ENCODE measurements at regions not wholly inside any gene's neighbourhood (a gene's known extent, or its start where the extent isn't known, plus 50 kb on each side); places are given as distances from the start of the nearest gene placed in this dataset.

- Histone ChIP-seq H2AFZ (ENCODE audit: low read depth, low read length) (no peak overlapping the region), H4K20me1 (ENCODE audit: insufficient read depth, low read length) (no peaks in the 10 kb centered on the region), H3K9me3 (ENCODE audit: insufficient read depth, low read length) (no peaks in the 10 kb centered on the region), H3K79me2 (ENCODE audit: low read length) (no peaks in the 10 kb centered on the region), H3K27me3 (ENCODE audit: low read depth, low read length) (no peaks in the 10 kb centered on the region), H3K4me2 (ENCODE audit: low read length) (no peak overlapping the region), H3K27ac (ENCODE audit: low read length) (no peak overlapping the region), H3K9ac (ENCODE audit: low read length) (no peak overlapping the region), H3K36me3 (replicated peaks; ENCODE audit: low read depth, low read length) (no peaks in the 10 kb centered on the region), H3K4me1 (ENCODE audit: low read length) (peaks cover 25% of the 10 kb centered on the region), H3K4me3 (ENCODE audit: low read length) (no peak overlapping the region)
- TF ChIP-seq EZH2phosphoT487 (IDR thresholded peaks at IDR 0.05; ENCODE audit: low read depth) (no peak), CTCF (IDR thresholded peaks at IDR 0.05; ENCODE audit: low read depth, low read length) (no peak)
Observed at GRCh38 chr3:102079809-102080197, 230.5 kb downstream of the NFKBIZ start.

GRCh38 chr3:102081572-102082289 lies 232.4 kb downstream of the NFKBIZ start:
- H3K4me2 ChIP-seq (ENCODE audit: low read length), result no peak overlapping the region
- no peak overlapping the region for H3K27ac ChIP-seq (ENCODE audit: low read length)

GRCh38 chr3:102083473-102083872 lies 234.2 kb downstream of the NFKBIZ start:
- Histone ChIP-seq H3K4me2 (ENCODE audit: low read length) (no peak overlapping the region), H3K4me3 (ENCODE audit: low read length) (no peak overlapping the region), H3K27me3 (ENCODE audit: low read depth, low read length) (no peaks in the 10 kb centered on the region), H3K27ac (ENCODE audit: low read length) (no peak overlapping the region), H4K20me1 (ENCODE audit: insufficient read depth, low read length) (no peaks in the 10 kb centered on the region), H3K36me3 (replicated peaks; ENCODE audit: low read depth, low read length) (no peaks in the 10 kb centered on the region), H2AFZ (ENCODE audit: low read depth, low read length) (no peak overlapping the region), H3K4me1 (ENCODE audit: low read length) (peaks cover 34% of the 10 kb centered on the region), H3K79me2 (ENCODE audit: low read length) (no peaks in the 10 kb centered on the region), H3K9ac (ENCODE audit: low read length) (no peak overlapping the region), H3K9me3 (ENCODE audit: insufficient read depth, low read length) (no peaks in the 10 kb centered on the region)
- TF ChIP-seq EZH2phosphoT487 (IDR thresholded peaks at IDR 0.05; ENCODE audit: low read depth) (no peak), CTCF (IDR thresholded peaks at IDR 0.05; ENCODE audit: low read depth, low read length) (no peak)

More at GRCh38 chr3:102081572-102082289, 232.4 kb downstream of the NFKBIZ start:
- H4K20me1 ChIP-seq (ENCODE audit: insufficient read depth, low read length), result no peaks in the 10 kb centered on the region
- H3K4me3 ChIP-seq (ENCODE audit: low read length), result no peak overlapping the region
- H3K79me2 ChIP-seq (ENCODE audit: low read length), result no peaks in the 10 kb centered on the region
- no peaks in the 10 kb centered on the region for H3K9me3 ChIP-seq (ENCODE audit: insufficient read depth, low read length)
- H3K36me3 ChIP-seq (replicated peaks; ENCODE audit: low read depth, low read length), result no peaks in the 10 kb centered on the region
- H3K4me1 ChIP-seq (ENCODE audit: low read length), result peaks cover 36% of the 10 kb centered on the region
- no peaks in the 10 kb centered on the region for H3K27me3 ChIP-seq (ENCODE audit: low read depth, low read length)
- H2AFZ ChIP-seq (ENCODE audit: low read depth, low read length), result no peak overlapping the region
- H3K9ac ChIP-seq (ENCODE audit: low read length), result no peak overlapping the region
- no peak for TF ChIP-seq CTCF (IDR thresholded peaks at IDR 0.05; ENCODE audit: low read depth, low read length)
- TF ChIP-seq EZH2phosphoT487 (IDR thresholded peaks at IDR 0.05; ENCODE audit: low read depth), result no peak

GRCh38 chr3:102084006-102084405 lies 234.7 kb downstream of the NFKBIZ start:
- no peak overlapping the region for H3K9ac ChIP-seq (ENCODE audit: low read length)
- TF ChIP-seq CTCF (IDR thresholded peaks at IDR 0.05; ENCODE audit: low read depth, low read length), result no peak
- TF ChIP-seq EZH2phosphoT487 (IDR thresholded peaks at IDR 0.05; ENCODE audit: low read depth), result no peak
- no peaks in the 10 kb centered on the region for H3K36me3 ChIP-seq (replicated peaks; ENCODE audit: low read depth, low read length)
- H3K4me2 ChIP-seq (ENCODE audit: low read length), result no peak overlapping the region
- H3K27me3 ChIP-seq (ENCODE audit: low read depth, low read length), result no peaks in the 10 kb centered on the region
- H3K9me3 ChIP-seq (ENCODE audit: insufficient read depth, low read length), result no peaks in the 10 kb centered on the region
- H3K4me3 ChIP-seq (ENCODE audit: low read length), result no peak overlapping the region
- H4K20me1 ChIP-seq (ENCODE audit: insufficient read depth, low read length), result no peaks in the 10 kb centered on the region
- H3K4me1 ChIP-seq (ENCODE audit: low read length), result peaks cover 29% of the 10 kb centered on the region
- H3K27ac ChIP-seq (ENCODE audit: low read length), result no peak overlapping the region
- H2AFZ ChIP-seq (ENCODE audit: low read depth, low read length), result no peak overlapping the region
- H3K79me2 ChIP-seq (ENCODE audit: low read length), result no peaks in the 10 kb centered on the region
